Naive thymus-derived CD4-positive, alpha-beta T cell (primary cell): ENCODE measurements at regions not wholly inside any gene's neighbourhood (a gene's known extent, or its start where the extent isn't known, plus 50 kb on each side); places are given as distances from the start of the nearest gene placed in this dataset.

ENCODE experiments used
- ATAC-seq: fragments of 150-1000 bp; cut with Tn5 transposase; 2 replicates; pipeline ENCODE4 v1.10.0; 2021; ENCODE audit warnings: mild to moderate bottlenecking, moderate library complexity
- CTCF ChIA-PET: fragments of 350-600 bp; sonication (Branson Sonifier 250); formaldehyde crosslinking; loops from one replicate; lab custom pipeline; 2021; ENCODE audit warnings: antibody characterized with exemption; lab: Charles Lee
- POLR2A ChIA-PET: fragments of 350-600 bp; sonication (Branson Sonifier 250); formaldehyde crosslinking; loops from one replicate; lab custom pipeline; 2021; ENCODE audit warnings: antibody characterized with exemption, inconsistent platforms; lab: Charles Lee
- DNase-seq, 9 donors: peaks; one replicate each; pipeline versions ENCODE4 v3.0.0 to v3.0.0-alpha.2; 2020 to 2022; ENCODE audit warnings: mixed read lengths in 1 of 9
- H3K27ac ChIP-seq: one replicate; pipeline ENCODE4 v1.7.0; 2013; ENCODE audit warnings: mild to moderate bottlenecking, low read depth, low read length, moderate library complexity
- H3K27me3 ChIP-seq, 2 donors: one replicate each; pipeline ENCODE4 v1.7.0; 2013; ENCODE audit warnings: low read length in 2 of 2, mild to moderate bottlenecking in 2 of 2, moderate library complexity in 2 of 2; ENCODE audit not compliant: control insufficient read depth in 2 of 2, insufficient read depth in 2 of 2
- H3K36me3 ChIP-seq, 3 experiments: 1 replicate in 2 of 3; 2 replicates in 1 of 3; pipeline ENCODE4 v1.7.0; 2013; ENCODE audit warnings: low read length in 3 of 3, mild to moderate bottlenecking in 3 of 3, moderate library complexity in 1 of 3; ENCODE audit not compliant: insufficient read depth in 3 of 3, control insufficient read depth in 2 of 3
- H3K4me1 ChIP-seq, 2 donors: one replicate each; pipeline ENCODE4 v1.7.0; 2013; ENCODE audit warnings: low read length in 2 of 2, mild to moderate bottlenecking in 2 of 2, moderate library complexity in 1 of 2; ENCODE audit not compliant: control insufficient read depth in 2 of 2, insufficient read depth in 2 of 2
- H3K4me3 ChIP-seq: 2 replicates; pipeline ENCODE4 v1.7.0; 2013; ENCODE audit warnings: mild to moderate bottlenecking, low read length
- H3K9me3 ChIP-seq, 3 experiments: 1 replicate in 2 of 3; 2 replicates in 1 of 3; pipeline ENCODE4 v1.7.0; 2013; ENCODE audit warnings: low read length in 3 of 3; ENCODE audit not compliant: control insufficient read depth in 2 of 3
- H3K27ac Mint-ChIP-seq, 9 donors: one replicate each; pipeline ENCODE4 v1.8.0; 2020 to 2022; ENCODE audit warnings: mixed read lengths in 9 of 9, mild to moderate bottlenecking in 8 of 9, moderate library complexity in 5 of 9, inconsistent platforms in 2 of 9
- H3K27me3 Mint-ChIP-seq, 5 donors: one replicate each; pipeline ENCODE4 v1.8.0; 2021 to 2022; ENCODE audit warnings: mixed read lengths in 5 of 5, mild to moderate bottlenecking in 1 of 5
- H3K36me3 Mint-ChIP-seq, 5 donors: one replicate each; pipeline ENCODE4 v1.8.0; 2020 to 2022; ENCODE audit warnings: mixed read lengths in 5 of 5, mild to moderate bottlenecking in 3 of 5, inconsistent platforms in 1 of 5
- H3K4me1 Mint-ChIP-seq, 7 donors: one replicate each; pipeline ENCODE4 v1.8.0; 2020 to 2022; ENCODE audit warnings: mixed read lengths in 7 of 7, mild to moderate bottlenecking in 3 of 7, inconsistent platforms in 1 of 7
- H3K4me3 Mint-ChIP-seq, 10 donors: one replicate each; pipeline ENCODE4 v1.8.0; 2020 to 2022; ENCODE audit warnings: mild to moderate bottlenecking in 10 of 10, mixed read lengths in 10 of 10, moderate library complexity in 6 of 10, inconsistent platforms in 2 of 10
- H3K9me3 Mint-ChIP-seq, 11 donors: one replicate each; pipeline ENCODE4 v1.8.0; 2020 to 2022; ENCODE audit warnings: mixed read lengths in 11 of 11, mild to moderate bottlenecking in 4 of 11, inconsistent platforms in 1 of 11, moderate library complexity in 1 of 11
- intact Hi-C, 2 donors: fragments of 100-400 bp; cut with micrococcal nuclease; formaldehyde crosslinking; loops; one replicate each; pipeline ENCODE4 v1.15.1; 2023

DNA sequence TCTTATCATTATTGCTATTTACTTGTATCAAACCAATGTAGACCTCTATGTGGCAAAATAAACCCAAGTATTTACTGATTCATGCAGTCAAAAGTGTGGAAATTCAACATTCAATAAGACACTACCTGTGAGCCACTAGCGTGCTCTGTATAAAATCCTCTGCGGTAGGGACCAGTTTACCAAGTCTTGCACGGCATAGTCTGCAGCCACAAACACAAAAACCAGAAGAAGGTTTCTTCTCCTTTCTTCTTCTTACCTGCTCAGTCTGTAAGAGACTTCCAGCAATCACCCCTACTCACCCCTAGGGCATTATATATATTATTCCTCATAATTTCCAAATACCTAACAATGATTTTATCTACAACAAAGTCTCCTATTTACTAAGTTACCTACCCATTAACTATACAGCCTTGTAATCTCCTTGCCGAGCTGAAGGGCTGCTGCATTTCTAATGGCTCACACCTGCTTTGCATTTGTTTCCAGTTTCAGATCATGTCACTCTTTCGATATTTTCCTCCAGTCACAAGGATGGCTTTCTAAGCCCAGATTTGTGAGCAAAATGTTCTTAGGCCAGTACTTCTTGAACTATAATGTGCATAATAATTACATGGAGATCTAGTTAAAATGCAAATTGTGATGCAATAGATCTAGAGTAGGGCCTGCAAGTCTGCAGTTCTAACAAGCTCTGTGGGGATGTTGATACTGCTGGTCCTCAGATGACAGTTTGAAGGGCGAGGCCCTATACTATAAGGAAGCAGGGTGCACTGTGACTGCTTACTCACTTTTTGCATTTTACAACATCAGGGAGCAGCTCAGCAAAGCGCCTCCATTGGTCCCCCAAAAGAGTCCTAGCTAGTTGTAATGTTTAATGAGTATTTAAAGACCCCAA lies 191.9 kb upstream of the DDI1 start:
- Histone ChIP-seq H3K4me3 (no peak overlapping the region), H3K27ac (no peak overlapping the region), H3K4me1 (no peaks in the 10 kb centered on the region), H3K9me3 (no peaks in the 10 kb centered on the region), H3K36me3 (no peaks in the 10 kb centered on the region), H3K27me3 (no peaks in the 10 kb centered on the region)
- intact Hi-C loops, result no loop called here
- CTCF ChIA-PET, result no interaction called here
- ATAC-seq (no peak), DNase-seq (no peak)
- H3K36me3 Mint-ChIP-seq, result no peaks in the 10 kb centered on the region
- H3K9me3 Mint-ChIP-seq, result peaks cover 0 to 6% (median 0%) of the 10 kb centered on the region in 11 donors
- POLR2A ChIA-PET, result no interaction called here
- H3K27me3 Mint-ChIP-seq, result peaks cover 0 to 2% (median 0%) of the 10 kb centered on the region in 5 donors
- H3K4me1 Mint-ChIP-seq, result no peaks in the 10 kb centered on the region
- no peak overlapping the region for H3K4me3 Mint-ChIP-seq
- no peak overlapping the region for H3K27ac Mint-ChIP-seq

- DNase-seq, result no peak
- no peaks in the 10 kb centered on the region for H3K36me3 ChIP-seq
- no peaks in the 10 kb centered on the region for H3K27me3 Mint-ChIP-seq
- no peak overlapping the region for H3K27ac Mint-ChIP-seq
- no peaks in the 10 kb centered on the region for H3K9me3 ChIP-seq
- H3K27me3 ChIP-seq, result no peaks in the 10 kb centered on the region
- H3K9me3 Mint-ChIP-seq, result peaks cover 0 to 6% (median 0%) of the 10 kb centered on the region in 11 donors
- intact Hi-C loops, result no loop called here
- no peaks in the 10 kb centered on the region for H3K4me1 Mint-ChIP-seq
- POLR2A ChIA-PET, result no interaction called here
- no peak overlapping the region for H3K4me3 Mint-ChIP-seq
- H3K4me3 ChIP-seq, result no peak overlapping the region
- H3K36me3 Mint-ChIP-seq, result no peaks in the 10 kb centered on the region
- ATAC-seq, result no peak
- CTCF ChIA-PET, result no interaction called here
- H3K4me1 ChIP-seq, result no peaks in the 10 kb centered on the region
- H3K27ac ChIP-seq, result no peak overlapping the region
Measured at GRCh38 chr11:103845331-103845730, 191.1 kb upstream of the DDI1 start.

DNA sequence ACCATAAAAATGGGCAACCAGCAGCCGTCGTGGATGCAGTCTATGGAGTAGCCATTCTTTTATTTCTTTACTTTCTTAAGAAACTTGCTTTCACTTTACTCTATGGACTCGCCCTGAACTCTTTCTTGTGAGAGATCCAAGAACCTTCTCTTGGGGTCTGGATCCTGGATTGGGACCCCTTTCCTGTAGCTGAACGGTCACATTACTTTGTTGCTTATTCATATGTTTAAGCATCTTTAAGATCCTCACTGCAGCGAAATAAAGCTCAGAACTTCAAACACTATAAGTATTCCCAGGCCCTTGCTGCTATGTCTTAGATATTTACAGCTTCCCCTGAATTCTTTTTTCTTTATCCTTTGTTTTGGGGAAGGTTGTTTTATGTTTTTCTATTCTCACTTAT lies 187.8 kb upstream of the DDI1 start:
- H3K27me3 Mint-ChIP-seq, result no peaks in the 10 kb centered on the region
- CTCF ChIA-PET, result no interaction called here
- H3K4me1 Mint-ChIP-seq, result no peaks in the 10 kb centered on the region
- ATAC-seq (no peak), DNase-seq (no peak)
- no peak overlapping the region for H3K4me3 Mint-ChIP-seq
- POLR2A ChIA-PET, result no interaction called here
- H3K27ac Mint-ChIP-seq, result no peak overlapping the region
- no peaks in the 10 kb centered on the region for H3K36me3 ChIP-seq
- no peaks in the 10 kb centered on the region for H3K9me3 ChIP-seq
- peaks cover 0 to 6% (median 0%) of the 10 kb centered on the region in 11 donors for H3K9me3 Mint-ChIP-seq
- H3K4me1 ChIP-seq, result no peaks in the 10 kb centered on the region
- no peak overlapping the region for H3K4me3 ChIP-seq
- no peak overlapping the region for H3K27ac ChIP-seq
- intact Hi-C loops, result no loop called here
- no peaks in the 10 kb centered on the region for H3K36me3 Mint-ChIP-seq
- H3K27me3 ChIP-seq, result no peaks in the 10 kb centered on the region

GRCh38 chr11:103849366-103849765 lies 187.1 kb upstream of the DDI1 start:
- CTCF ChIA-PET, result no interaction called here
- Mint-ChIP-seq H3K36me3 (no peaks in the 10 kb centered on the region), H3K9me3 (peaks cover 0 to 6% (median 0%) of the 10 kb centered on the region in 11 donors), H3K4me1 (no peaks in the 10 kb centered on the region), H3K27me3 (no peaks in the 10 kb centered on the region), H3K27ac (no peak overlapping the region), H3K4me3 (no peak overlapping the region)
- POLR2A ChIA-PET, result no interaction called here
- H3K27ac ChIP-seq, result no peak overlapping the region
- DNase-seq, result no peak
- intact Hi-C loops, result no loop called here
- H3K4me1 ChIP-seq, result no peaks in the 10 kb centered on the region
- H3K36me3 ChIP-seq, result no peaks in the 10 kb centered on the region
- H3K27me3 ChIP-seq, result no peaks in the 10 kb centered on the region
- H3K4me3 ChIP-seq, result no peak overlapping the region
- ATAC-seq, result no peak
- no peaks in the 10 kb centered on the region for H3K9me3 ChIP-seq

- H3K4me1 ChIP-seq, result no peaks in the 10 kb centered on the region
- no peaks in the 10 kb centered on the region for H3K36me3 ChIP-seq
- H3K9me3 ChIP-seq, result no peaks in the 10 kb centered on the region
- intact Hi-C loops, result no loop called here
- no peaks in the 10 kb centered on the region for H3K4me1 Mint-ChIP-seq
- peaks cover 0 to 4% (median 0%) of the 10 kb centered on the region in 5 donors for H3K27me3 Mint-ChIP-seq
- no peak overlapping the region for H3K4me3 ChIP-seq
- ChIA-PET POLR2A (no interaction called here), CTCF (interaction anchor here (0.6 kb wide), 1 partner anchor 10 kb away, joined by 4 read pairs; no protein-coding TSS in a partner anchor)
- DNase-seq, result no peak
- H3K36me3 Mint-ChIP-seq, result no peaks in the 10 kb centered on the region
- H3K27ac Mint-ChIP-seq, result no peak overlapping the region
- peaks cover 0 to 6% (median 0%) of the 10 kb centered on the region in 11 donors for H3K9me3 Mint-ChIP-seq
- no peak overlapping the region for H3K27ac ChIP-seq
- no peak overlapping the region for H3K4me3 Mint-ChIP-seq
- H3K27me3 ChIP-seq, result no peaks in the 10 kb centered on the region
- ATAC-seq, result no peak
Measured at GRCh38 chr11:103850419-103851165, 185.8 kb upstream of the DDI1 start.

DNA sequence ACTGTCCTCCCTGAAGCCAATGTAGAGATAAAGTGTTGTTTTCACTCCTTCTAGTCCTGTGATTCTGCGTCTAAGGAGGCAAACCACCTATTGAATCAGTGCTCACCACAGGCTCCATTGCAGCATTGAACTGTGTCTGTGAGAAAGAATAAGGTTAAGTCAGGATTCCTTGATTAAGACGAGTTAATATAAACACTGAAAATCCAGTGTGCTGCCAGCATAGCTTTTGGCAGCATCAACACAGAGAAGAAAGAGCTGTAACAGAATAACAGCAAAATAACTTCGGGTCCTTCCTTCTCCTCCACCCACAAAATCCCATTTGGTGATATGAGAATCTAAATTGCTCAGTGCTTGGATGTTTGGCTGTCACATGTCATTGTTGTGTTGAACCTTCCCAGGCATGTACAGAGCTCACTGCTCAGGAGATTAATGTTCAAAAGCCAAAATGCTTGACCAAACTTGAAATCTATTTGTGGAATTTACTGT lies 185.2 kb upstream of the DDI1 start:
- Mint-ChIP-seq H3K9me3 (peaks cover 0 to 8% (median 0%) of the 10 kb centered on the region in 11 donors), H3K4me1 (no peaks in the 10 kb centered on the region), H3K27ac (no peak overlapping the region), H3K4me3 (no peak overlapping the region), H3K36me3 (peaks cover 0 to 3% (median 0%) of the 10 kb centered on the region in 5 donors), H3K27me3 (peaks cover 0 to 4% (median 0%) of the 10 kb centered on the region in 5 donors)
- no peaks in the 10 kb centered on the region for H3K27me3 ChIP-seq
- H3K9me3 ChIP-seq, result no peaks in the 10 kb centered on the region
- no peaks in the 10 kb centered on the region for H3K4me1 ChIP-seq
- POLR2A ChIA-PET, result no interaction called here
- DNase-seq, result no peak
- intact Hi-C loops, result no loop called here
- CTCF ChIA-PET, result interaction anchor here (0.6 kb wide), 1 partner anchor 10 kb away, joined by 4 read pairs; no protein-coding TSS in a partner anchor
- H3K36me3 ChIP-seq, result no peaks in the 10 kb centered on the region
- no peak overlapping the region for H3K4me3 ChIP-seq
- ATAC-seq, result no peak
- no peak overlapping the region for H3K27ac ChIP-seq
